ENCODE measurements at regions not wholly inside any gene's neighbourhood (a gene's known extent, or its start where the extent isn't known, plus 50 kb on each side); places are given as distances from the start of the nearest gene placed in this dataset.
"Not testable (repeated sequence)": the region's sequence is repeated elsewhere in the genome, so short reads cannot be mapped to it uniquely, and the experiment has no call there.

DNA sequence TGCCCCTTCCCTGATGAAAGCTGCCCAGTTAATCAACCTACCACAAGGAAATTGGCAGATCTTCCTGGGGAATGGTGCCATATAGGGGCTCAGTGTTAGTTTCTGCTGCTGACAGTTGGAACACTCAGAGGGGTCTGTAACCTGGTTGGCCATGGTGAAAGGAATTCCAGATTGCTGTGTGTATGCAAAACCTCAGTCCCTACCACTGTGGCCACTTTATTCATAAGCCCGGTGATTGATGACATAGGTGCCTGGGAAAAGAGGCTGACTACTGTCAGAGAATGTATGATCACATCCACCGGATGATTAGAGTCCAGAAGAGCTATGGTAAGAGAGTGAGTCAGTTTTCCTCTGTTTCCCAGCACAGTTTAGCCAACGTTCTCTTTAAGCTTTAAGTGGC, 363.9 kb upstream of the NPAP1 start:
- not testable (repeated sequence) for DNase-seq (ENCODE audit: low spot score)

DNA sequence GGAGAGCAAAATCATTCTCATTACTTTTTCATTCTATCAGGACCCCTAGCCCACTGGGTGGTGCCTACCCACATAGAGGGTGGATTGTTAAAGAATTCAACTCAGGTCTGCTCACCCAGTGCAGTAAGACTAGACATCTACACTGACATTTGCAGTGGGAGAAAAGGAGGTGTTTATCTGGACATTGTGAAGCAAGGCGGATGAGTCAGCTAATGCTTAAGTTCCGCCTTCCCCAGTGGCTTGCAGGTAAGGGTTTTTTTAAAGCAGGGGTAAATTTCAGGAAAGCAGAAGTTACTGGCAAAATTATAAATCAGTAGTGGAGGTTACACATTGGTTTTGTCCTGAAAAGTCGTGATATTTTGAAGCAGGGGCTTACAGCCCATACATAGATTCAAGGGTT, 359.2 kb upstream of the NPAP1 start:
- DNase-seq (ENCODE audit: low spot score), result not testable (repeated sequence)

DNA sequence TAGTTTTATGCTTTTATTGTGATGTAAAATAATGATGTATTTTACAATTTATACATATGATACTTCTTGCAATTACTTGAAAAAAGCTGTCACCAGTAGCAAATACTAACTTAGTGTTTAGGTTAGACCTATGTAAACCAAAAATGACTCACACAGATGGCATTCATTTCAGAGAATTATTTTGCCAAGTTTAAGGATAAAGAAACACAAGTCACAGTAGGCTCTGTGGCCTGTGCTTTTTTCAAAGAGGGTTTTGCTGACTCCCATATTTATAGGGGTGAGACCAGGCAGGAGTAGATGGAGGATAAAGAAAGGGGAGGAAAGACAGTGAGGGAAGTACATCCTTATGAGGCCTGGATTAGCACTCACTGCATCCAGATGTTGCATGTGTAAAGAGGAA, 356.6 kb upstream of the NPAP1 start:
- no peak for DNase-seq (ENCODE audit: low spot score)

DNA sequence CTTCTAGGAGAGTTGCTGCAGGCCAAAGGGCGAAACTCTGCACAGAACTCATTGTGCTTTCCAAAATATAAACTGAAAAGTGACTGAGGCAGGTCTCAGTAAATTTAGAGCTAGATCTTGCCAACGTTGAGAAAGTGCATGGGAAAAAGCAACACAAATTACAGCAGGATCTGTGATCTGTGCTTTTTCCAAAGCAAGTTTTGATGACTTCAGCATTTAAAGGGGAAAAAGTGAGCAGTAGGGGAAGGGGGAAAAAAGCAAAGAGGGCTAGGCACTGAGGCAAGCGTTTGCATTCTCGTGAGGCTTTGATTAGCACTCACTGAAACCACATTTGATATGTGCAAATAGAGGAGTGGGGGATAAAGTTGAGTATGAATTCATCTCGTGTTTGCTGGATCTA, 351.5 kb upstream of the NPAP1 start:
- not testable (repeated sequence) for DNase-seq (ENCODE audit: low spot score)

DNA sequence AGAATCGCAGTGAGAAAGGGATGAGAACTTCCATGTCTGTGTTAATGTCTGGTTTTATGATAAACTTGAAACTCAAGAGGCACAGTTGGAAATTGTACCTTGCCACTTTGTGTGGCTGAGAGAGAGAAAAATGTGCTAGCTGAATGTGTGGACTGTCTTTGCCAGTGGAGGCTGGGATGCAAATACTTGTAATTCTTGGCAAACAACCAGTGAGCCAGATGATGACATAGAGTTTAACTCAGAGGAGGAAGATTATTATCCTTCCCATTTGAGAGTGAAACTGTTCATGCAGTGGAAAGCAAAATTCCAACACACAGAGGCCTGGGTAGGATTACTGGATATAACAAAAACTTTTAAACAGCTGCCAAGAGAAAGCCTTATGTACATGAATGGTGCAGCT, 349.1 kb upstream of the NPAP1 start:
- not testable (repeated sequence) for DNase-seq (ENCODE audit: low spot score)

DNA sequence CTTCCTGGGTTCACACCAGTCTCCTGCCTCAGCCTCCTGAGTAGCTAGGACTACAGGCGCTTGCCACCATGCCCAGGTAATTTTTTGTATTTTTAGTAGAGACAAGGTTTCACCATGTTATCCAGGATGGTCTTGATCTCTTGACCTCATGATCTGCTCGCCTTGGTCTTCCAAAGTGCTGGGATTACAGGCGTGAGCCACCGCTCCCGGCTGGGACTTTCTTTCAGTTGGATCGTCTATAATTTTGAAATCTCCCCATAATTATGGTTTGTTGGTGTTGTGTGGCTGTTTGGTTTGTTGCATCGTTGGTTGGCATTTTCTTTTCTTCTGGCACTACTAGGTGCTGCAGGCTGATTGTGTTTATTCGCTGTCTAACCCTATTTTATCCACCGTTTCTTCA, 343.6 kb upstream of the NPAP1 start:
- not testable (repeated sequence) for DNase-seq (ENCODE audit: low spot score)

DNA sequence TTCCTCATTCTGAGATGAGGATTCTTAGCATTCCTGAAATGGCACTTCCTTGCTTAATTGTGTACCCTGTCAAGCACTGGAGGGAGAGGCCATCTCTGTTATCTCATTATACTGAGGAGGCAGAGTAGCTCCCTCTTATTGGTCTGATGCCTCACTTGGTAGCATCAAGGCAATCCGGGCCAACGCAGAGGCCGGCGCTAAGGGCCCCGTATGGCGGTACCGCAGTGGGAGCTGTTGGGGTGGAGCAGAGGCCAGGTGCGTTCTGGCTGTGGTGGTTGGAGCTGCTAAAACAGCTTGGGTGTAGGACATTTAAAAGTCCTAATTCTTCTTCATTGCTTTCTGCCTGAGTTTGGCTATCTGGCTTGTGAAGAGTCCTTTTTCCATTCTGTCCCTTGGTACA, 333.7 kb upstream of the NPAP1 start:
- not testable (repeated sequence) for DNase-seq (ENCODE audit: low spot score)

DNA sequence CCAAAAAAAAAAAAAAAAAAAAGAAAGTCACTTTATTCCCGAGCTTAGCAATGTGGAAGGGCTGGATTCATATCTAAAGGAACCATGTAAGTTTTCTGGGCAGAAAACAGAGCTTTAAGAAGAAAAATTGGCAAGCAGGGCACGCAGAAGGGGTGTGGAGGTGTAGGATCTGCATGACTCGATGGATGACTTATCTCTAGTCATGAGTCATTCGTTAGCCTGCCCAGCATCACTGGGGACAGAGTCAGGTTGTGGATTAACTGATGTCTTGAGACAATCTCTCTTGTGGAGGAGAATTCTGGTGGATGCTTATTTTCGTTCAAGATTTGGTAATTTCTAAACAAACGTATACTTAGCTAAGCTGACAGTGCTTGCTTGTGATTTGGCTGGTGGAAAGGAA, 322.8 kb upstream of the NPAP1 start:
- not testable (repeated sequence) for DNase-seq (ENCODE audit: low spot score)

DNA sequence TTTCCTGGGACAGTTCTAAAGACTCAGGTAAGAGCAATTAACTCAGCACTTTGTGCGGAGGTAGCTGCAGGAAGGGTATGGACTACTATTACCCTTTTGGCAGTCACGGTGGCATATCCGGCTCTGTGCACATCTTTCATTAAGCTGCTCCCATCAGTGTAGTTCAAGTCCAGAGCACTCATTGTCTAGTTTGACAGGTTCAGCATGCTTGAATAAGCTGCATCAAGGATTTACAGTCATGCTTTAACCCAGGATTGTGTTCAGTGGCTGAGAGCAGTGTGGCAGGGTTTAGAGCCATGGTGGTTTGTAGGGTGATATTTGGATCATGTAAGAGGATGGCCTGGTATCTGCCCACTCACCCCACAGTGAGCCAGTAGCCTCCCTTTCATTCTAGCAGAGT, 294.5 kb upstream of the NPAP1 start:
- not testable (repeated sequence) for DNase-seq (ENCODE audit: low spot score)

DNA sequence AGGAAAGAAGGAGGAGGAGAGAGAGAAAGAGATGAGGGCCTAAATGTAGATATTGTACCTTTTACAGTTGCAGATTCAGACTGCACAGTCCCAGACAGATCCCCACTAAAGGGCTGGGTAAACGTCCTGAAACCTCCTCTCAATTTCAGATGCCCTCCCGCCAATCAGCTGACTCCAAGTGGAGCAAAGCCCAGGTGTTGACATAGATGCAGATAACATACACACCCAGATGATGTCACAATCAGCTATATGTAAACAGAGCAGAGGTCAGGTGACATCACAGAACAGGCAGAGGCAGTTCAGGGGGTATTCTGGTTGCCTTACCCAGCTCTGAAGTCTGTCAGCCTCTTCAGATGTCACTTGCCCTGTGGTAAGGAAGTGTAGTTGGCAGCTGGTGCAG, 290.3 kb upstream of the NPAP1 start:
- DNase-seq (ENCODE audit: low spot score), result not testable (repeated sequence)

DNA sequence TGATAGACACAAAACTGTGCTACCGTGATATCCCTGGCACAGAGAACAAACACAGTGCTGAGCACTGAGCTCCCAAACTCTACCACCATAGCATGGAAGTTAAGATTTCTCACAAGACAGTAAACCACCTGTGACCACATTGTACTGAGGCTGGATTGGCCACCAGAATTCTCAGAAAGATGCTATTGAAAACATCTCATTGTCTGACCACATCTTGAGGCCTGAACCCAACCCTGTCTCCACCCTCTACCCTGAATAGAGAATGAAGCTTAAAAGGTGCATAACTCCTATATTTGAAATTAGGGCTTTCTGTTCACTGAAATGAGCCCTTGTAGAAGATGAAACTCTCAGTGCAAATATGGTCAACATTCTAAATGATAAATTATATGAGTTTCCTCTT, 281.3 kb upstream of the NPAP1 start:
- no peak for DNase-seq (ENCODE audit: low spot score)

DNA sequence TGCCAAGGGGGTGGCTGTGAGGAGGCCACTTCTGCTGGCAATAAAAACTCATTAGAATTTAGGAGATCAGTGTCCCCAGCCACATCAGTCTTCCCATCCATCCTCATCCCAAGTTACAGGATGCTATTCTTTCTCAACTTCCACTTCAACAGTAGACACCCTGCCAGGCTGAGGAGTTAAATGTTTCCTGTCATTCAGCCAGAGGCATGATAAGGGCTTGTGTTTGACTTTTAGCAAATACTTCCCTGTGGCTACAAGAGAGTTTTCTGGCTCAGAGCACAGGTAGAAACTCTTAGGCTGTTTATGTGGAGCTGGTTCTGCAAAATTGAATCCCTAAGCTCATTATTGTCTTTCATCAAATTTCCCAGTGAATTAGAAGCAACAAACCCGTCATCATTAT, 262.9 kb upstream of the NPAP1 start:
- not testable (repeated sequence) for DNase-seq (ENCODE audit: low spot score)

DNA sequence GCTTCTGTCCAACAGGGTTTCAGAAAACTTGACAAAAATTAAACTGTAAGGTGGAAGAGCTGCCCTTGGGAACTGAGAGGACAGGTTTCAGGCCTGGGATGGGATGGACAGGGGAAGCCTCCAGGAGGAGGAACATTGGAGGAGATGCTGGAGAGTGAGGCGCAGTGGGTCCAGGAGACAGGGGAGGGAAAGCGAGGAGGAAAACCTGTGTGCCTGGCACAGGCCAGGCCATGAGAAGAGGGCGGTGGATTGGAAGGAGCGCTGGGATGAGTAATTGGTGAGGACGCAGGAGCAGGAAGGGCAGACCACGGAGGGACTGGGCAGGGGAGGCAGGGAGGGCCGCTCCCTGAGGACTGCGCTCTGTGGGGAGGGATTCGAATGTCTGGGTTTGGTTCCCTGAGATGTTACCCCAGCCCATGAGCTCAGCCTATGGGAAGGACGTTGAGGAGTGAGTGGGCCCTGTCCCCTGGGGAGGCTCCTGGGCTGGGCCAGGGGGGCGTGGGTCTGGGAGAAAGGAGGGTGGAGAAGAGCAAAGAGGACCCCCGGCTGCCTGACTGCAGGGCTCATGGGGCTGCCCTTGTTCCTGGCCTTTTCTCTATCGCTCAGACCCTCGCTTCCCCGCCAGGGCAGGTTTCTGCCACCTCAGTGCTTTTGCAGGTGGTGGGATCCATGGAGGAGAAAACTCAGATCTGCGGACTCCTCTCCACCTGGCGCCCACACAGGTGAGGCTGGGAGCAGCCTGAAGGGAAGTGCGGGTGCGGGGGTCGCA, 249.1 kb upstream of the NPAP1 start:
- not testable (repeated sequence) for DNase-seq (ENCODE audit: low spot score)

DNA sequence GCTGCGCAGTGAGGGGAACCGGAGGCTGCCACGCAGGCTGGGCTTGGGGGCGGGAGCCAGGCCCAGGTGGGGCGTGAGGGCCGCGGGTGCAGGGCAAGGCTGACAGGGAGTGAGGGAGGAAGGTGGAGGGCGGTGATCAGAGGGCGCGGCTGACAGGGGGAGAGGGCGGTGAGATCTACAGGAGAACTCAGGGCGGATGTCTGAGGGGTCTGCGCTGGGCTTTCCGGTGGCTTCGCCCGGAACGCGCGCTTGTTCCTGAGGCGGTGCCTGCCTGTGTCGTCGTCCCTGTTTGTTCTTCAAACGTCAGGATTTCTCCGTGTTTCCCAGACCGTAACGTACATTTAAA, 248.5 kb upstream of the NPAP1 start:
- DNase-seq (ENCODE audit: low spot score), result not testable (repeated sequence)

DNA sequence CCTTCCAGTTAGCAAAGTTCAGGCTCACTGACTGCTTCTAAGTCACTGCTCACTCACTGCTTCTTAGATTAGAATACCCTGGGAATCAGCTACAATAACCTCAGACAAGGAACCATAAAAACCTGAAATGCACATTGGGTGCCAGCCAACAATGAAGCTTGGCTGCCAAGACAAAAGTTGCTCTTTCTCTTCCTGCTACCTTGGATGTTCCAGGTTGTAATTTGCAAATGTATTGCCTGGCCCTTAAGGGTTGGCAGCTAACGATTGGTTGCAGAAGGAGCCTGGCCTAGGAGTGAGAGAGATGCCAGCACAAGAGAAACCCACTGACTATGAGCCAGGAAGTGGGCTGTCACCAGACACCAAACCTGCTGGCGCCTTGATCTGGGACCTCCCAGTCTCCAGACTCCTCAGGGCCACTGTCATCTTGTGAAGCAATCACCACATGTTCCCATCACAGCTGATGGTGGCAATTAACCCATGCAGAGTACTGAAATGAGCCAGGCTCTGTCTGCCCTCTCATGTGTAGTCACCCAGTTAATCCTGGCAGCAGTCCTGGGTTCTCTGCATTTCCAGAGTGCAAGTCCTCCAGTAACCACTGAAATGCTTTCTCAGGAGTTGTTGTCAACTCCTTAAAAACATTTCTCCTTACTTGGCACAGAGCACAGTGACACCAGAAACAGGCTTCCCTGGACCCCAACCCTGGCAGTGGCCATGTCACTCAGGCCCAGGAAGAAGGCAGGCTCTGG, 240.3 kb upstream of the NPAP1 start:
- DNase-seq (ENCODE audit: low spot score), result not testable (repeated sequence)

DNA sequence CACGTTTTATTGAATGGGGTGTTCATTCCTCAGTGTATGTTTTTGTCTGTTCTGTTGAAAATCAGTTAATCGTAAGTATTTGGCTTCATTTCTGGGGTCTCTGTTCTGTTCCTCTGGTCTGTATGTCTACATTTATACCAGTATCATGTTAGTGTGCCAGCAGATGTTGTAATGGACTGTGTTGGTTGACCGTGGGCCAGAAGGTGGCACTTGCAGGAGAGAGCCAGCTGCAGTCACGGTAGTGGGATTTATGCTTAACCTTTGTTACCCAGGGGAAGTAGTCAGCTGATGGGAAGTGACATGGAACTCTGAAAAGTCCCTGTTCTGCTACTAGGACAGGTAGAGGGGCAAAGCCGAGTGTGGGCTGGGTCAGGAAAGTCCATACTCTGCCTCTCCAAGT, 238.3 kb upstream of the NPAP1 start:
- DNase-seq (ENCODE audit: low spot score), result not testable (repeated sequence)

DNA sequence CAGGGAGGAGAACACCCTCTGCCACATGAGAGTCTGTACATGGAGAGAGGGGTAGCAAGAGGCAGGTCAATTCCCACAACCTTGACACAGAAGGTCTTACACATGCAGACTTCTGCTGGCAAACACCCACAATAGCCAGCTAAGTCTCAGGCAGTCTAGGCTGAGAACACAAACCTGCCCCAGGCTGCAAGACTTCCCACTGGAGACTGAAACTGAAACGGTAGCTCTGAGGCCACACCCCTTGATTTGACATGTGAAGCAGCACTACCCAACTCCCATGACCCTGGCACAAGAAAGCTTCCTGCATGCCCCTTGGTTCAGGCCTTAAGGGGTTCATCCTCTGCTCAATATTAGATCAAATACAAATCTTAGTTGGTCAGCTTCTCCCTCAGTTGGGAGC, 237.8 kb upstream of the NPAP1 start:
- DNase-seq (ENCODE audit: low spot score), result not testable (repeated sequence)

DNA sequence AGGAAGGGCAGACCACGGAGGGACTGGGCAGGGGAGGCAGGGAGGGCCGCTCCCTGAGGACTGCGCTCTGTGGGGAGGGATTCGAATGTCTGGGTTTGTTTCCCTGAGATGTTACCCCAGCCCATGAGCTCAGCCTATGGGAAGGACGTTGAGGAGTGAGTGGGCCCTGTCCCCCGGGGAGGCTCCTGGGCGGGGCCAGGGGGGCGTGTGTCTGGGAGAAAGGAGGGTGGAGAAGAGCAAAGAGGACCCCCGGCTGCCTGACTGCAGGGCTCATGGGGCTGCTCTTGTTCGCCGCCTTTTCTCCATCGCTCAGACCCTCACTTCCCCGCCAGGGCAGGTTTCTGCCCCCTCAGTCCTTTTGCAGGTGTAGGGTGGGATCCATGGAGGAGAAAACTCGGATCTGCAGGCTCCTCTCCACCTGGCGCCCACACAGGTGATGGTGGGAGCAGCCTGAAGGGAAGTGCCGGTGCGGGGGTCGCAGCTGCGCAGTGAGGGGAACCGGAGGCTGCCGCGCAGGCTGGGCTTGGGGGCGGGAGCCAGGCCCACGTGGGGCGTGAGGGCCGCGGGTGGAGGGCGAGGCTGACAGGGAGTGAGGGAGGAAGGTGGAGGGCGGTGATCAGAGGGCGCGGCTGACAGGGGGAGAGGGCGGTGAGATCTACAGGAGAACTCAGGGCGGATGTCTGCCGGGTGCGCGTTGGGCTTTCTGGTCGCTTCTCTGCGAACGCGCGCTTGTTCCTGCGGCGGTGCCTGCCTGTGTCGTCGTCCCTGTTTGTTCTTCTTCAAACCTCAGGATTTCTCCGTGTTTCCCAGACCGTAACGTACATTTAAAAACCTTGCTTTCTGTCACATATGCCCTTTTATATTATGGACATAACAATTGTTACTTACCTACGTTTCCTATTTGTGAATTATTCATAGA, 198.2 kb upstream of the NPAP1 start:
- not testable (repeated sequence) for DNase-seq (ENCODE audit: low spot score)

DNA sequence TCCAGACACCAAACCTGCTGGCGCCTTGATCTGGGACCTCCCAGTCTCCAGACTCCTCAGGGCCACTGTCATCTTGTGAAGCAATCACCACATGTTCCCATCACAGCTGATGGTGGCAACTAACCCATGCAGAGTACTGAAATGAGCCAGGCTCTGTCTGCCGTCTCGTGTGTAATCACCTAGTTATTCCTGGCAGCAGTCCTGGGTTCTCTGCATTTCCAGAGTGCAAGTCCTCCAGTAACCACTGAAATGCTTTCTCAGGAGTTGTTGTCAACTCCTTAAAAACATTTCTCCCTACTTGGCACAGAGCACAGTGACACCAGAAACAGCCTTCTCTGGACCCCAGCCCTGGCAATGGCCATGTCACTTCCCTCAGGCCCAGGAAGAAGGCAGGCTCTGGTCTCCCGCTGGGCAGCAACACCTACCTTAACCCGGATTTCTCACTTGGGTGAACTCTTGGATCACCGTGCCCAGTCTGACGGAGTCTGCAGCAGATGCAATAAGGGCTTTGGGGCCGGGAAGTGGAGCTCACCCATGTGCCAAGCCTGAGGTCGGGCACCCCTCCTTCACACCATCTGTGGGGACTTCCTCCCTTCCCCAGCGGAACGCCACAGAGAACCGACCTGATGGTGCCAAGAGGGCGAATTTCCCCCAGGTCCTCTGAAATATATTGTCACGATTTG, 189.5 kb upstream of the NPAP1 start:
- DNase-seq (ENCODE audit: low spot score), result not testable (repeated sequence)

DNA sequence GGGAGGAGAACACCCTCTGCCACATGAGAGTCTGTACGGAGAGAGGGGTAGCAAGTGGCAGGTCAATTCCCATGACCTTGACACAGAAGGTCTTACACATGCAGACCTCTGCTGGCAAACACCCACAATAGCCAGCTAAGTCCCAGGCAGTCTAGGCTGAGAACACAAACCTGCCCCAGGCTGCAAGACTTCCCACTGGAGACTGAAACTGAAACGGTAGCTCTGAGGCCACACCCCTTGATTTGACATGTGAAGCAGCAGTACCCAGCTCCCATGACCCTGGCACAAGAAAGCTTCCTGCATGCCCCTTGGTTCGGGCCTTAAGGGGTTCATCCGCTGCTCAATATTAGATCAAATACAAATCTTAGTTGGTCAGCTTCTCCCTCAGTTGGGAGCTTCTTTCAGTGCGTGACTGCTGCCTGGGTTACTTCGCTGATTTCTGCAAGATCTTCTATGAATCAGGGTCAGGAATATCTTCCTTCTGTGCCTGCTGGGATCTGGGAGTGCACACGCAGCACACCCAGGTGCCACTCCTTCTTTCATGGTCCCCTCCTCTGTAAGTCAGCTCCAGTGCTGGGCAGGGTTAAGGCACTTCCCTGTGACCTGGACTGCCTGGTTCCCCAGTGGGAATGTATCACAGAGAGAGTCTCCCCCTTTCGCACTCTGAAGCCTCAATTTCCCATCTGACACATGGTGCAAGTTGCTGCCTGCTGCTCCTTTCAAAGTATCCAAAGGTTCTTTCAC, 187.2 kb upstream of the NPAP1 start:
- DNase-seq (ENCODE audit: low spot score), result not testable (repeated sequence)

DNA sequence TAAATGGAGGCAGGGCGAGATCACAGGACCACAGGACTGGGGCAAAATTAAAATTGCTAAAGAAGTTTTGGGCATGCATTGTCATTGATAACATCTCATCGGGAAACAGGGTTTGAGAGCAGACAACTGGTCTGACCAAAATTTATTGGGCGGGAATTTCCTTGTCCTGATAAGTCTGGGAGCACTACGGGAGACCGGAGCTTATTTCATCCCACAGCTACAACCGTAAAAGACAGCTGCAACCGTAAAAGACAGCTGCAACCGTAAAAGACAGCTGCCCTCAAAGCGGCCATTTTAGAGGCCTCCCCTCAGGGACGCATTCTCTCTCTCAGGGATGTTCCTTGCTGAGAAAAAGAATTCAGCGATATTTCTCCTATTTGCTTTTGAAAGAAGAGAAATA, 170.4 kb upstream of the NPAP1 start:
- not testable (repeated sequence) for DNase-seq (ENCODE audit: low spot score)
